GM12873 (cell line): ENCODE measurements at regions not wholly inside any gene's neighbourhood (a gene's known extent, or its start where the extent isn't known, plus 50 kb on each side); places are given as distances from the start of the nearest gene placed in this dataset.

Source experiments
- TF ChIP-seq, protein P1 (sequence below): IDR thresholded peaks from 2 replicates; pipeline ENCODE4 v1.5.1; 2012; ENCODE audit warnings: low read depth, mild to moderate bottlenecking, moderate library complexity, low read length, control low read depth; ENCODE audit not compliant: insufficient read depth; ENCODE audit errors: missing control alignments

DNA sequence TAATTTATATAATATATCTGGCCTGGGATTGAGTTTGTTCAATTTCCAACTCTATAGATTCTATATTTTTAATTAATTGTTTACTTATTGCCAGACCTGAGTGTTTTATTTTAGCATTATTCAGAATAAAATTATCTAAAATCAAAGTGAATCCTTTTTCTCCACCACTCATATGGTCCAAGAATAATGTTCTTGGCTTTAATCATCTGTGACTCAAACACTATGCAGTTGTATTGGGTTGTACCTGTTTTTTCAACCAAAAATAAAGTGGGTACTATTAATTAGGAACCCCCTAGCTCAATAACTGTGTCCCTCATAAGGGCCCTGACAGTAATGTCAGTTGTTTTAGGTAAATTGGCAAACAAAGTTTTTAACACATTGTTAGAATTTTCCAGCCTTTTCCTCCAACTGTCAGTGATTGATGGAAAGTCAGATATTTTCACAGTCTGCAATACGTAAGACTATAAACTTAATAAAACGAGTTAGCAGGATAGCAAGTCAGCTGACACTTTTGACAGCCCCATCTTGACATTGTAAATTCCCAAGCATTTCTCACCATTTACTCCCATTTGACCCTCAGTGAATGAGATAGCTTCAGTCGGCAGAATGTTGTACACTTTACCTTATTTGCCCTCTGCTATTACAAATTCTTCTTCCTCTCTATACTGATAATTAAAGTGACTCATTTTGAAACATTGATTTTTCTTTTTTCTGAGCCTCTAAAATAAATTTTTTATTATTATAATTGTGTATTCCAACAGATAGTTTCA, 587.4 kb downstream of the METTL4 start:
- TF ChIP-seq, protein P1, sequence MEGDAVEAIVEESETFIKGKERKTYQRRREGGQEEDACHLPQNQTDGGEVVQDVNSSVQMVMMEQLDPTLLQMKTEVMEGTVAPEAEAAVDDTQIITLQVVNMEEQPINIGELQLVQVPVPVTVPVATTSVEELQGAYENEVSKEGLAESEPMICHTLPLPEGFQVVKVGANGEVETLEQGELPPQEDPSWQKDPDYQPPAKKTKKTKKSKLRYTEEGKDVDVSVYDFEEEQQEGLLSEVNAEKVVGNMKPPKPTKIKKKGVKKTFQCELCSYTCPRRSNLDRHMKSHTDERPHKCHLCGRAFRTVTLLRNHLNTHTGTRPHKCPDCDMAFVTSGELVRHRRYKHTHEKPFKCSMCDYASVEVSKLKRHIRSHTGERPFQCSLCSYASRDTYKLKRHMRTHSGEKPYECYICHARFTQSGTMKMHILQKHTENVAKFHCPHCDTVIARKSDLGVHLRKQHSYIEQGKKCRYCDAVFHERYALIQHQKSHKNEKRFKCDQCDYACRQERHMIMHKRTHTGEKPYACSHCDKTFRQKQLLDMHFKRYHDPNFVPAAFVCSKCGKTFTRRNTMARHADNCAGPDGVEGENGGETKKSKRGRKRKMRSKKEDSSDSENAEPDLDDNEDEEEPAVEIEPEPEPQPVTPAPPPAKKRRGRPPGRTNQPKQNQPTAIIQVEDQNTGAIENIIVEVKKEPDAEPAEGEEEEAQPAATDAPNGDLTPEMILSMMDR: no peak

DNA sequence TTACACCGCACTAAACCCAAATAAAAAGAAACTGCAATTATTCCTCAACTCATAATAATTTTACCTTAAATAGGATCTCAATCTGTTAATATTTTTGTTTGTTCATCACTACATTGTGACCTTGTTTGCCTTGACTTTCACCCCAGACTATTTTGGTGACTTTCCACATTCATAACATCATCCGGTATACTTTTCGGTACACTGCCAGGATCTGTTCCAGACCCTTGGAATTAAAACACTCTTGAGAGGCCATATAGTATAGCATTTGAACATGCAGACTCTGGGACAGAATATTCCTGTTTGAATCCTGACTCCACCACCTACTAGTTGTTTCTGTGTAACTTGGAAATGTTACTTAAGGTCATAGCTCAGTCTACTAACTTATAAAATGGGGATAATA, 577.4 kb downstream of the METTL4 start:
- TF ChIP-seq, protein P1: no peak

DNA sequence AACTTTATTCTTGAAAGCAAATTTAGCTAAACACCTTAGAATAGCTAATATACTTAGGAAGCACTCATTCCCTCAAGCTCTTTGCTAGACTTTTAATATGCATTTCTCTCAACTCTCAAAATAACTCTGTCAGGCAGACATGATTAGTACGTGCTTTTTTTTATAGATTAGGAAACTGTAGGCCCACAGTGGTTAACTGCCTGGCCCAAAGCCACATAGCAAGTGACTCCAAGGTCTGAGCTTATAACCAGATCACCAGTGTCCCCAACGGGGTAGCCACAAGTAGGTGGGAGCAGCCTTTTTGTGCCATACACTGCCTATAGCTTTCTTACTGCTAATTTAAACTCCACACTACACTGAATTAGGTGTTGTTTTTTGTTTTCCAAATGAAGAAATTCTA, 576.8 kb downstream of the METTL4 start:
- TF ChIP-seq, protein P1: no peak

DNA sequence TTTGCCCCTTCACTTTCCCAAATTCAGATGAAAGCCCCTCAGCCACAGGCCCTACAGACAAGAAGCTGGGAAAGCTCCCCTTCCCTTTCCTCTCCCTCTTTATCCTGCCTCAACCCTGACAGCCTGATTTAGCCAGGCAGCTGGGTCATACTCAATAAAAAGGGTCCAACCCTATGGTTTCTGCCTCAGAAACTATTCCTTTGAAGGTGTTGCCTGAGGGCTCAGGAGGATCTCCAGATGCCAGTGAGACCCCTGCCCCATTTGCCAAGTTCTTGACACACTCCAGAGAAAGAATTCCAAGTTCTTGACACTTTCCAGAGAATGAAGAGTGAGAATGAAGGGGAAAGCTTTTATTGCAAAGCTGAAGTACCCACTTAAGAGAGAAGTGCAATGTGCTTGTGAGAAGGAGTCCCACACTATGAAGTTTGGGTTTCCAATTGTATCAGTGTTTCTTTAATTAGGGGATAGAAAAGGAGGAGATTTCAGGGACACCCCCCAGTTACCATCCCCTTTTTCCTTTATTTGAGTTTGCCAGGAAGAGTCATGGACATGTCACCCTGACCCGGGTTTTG, 576.2 kb downstream of the METTL4 start:
- TF ChIP-seq, protein P1: no peak

DNA sequence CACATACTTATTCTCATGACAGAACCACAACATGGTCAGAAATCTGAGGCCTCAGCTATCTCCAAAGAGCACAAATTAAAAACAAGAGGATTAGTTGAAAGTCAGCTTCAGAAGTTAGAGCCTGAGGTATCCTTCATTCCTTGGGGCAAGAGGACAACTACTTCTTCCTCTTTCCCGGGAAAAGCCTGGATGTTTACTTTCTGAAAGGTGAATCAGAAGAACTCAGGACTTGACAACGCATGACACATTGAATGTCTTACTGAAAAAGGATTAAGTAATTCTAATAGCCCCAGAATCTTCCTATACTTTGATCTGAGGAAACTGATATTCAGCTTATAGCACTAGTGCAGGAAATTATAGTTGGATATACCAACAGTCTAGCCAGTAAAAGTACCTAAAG, 573.2 kb downstream of the METTL4 start:
- TF ChIP-seq, protein P1: no peak

DNA sequence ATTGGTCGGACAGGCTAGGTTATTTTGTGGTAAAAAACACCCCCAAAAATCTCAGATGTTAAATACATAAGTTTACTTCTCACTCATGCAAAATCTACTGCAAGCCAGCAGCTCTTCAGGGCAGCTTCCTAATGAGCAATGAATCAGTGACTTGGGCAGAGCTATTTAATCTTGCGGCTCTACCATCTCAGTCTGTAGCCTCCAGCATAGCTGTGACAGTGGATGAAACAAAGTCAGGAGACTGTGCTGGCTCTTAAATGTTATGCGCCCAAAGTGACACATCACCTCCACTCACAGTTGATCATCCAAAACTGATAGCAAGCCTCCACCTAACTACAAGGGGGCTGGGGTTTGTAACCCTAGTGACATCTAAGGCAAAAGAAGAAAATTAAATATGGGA, 571.9 kb downstream of the METTL4 start:
- TF ChIP-seq, protein P1: no peak

DNA sequence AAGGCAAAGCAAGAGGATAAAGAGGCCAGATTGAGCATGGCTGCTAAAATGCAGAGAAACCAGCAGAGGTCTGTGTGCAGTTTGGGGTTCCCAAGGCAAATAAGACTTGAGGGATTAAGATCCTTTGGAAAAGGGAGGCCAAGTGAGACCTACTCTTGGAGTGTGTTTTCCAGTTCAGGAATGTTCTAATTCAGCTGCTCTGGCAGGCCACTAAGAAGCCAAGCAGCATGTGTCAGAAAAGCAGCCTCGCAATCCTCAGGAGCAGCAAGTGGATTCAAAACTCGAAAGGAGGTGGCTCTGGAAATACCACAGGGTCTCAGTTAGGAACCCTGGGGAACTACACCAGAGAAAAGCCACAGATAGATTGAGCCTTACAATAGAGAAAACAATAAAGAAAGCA, 569.2 kb downstream of the METTL4 start:
- TF ChIP-seq, protein P1: no peak
